ENCODE measurements at regions not wholly inside any gene's neighbourhood (a gene's known extent, or its start where the extent isn't known, plus 50 kb on each side); places are given as distances from the start of the nearest gene placed in this dataset.

DNA sequence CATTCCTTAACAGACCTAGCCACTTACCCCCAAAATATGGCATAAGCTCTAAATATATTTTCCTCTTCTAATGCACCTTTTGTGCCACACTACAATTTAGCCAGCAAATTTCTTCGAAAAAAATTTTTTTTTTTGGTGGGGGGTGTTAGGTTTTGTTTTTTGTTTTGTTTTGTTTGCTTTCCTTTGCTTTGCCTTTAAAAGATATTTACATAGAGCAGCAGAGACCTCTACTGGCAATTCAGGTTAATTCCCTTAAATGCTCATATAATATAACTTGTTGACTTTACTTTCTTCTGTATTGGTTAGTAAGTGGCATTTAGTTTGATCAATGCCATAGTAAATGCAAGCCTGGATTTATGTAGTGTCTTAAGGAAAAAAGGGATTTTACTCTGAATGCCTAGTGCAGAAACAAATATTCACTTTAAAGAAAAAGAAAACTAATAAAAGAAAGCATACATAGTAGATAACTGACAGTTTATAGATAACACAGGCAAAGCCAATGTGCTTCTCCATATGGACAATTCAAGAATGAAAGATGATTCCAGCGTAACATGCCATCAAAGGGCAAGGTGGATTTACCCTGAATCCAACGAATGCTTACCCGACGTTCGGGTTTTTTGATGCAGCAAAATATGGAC, 1250.6 kb downstream of the GATA3 start:
- no peak for TF ChIP-seq OSR1 (CRISPR knock-in tag; IDR thresholded peaks at IDR 0.05)
- peak; percentile 77 for ATAC-seq

DNA sequence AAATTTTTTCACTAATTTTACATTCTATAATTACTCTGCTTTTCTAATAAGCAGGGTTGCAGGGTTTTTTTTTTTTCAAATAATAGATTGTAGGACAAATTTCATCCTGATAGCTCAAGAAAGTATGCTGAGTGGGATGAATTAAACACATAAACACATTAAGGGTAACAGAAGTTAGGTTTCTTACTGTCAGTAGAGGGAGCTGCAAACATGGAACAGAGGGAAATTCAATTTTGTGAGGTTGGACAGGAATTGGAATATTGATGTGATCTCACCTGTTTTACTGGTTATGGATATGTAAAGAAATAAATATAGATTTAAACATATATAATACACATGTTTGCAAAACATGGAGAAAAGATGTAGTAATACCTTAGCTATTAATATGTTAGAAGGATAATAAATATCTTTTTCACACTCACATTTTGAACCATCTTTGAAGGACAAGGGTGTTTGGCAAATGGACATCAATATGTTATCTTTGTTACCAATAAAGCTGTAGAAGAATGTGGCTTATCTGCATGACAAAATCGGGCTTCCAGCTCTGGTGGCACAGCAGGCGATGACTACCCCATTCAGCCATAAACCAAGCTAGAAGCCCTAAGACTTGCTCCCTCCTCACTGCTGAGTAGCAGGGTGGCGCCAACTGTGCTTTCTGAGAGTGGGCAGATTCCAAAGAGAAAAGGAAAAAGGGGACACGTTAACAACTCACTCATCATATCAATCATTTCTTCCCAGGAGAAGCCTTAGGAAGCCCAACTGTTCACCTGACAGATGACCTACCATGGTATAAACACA, 1257.4 kb downstream of the GATA3 start:
- ATAC-seq, result no peak

DNA sequence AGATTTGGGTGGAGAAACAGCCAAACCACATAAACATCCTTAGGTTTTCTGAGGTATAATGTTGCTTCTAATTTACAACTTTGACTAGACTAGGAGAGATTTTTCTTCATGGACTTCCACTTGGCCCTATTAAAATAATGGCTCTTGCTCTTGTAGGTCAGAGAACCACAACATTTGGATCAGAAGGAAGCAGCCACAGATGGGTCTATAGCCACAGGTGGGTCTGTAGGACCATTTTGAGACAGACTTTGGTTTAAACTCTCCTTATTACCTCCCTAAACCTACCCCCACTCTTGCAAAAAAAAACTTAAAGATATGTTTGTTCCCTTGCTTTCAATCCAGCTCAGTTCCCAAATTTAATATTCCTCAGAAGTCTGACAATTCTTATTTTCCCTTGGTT, 1260.8 kb downstream of the GATA3 start:
- TF ChIP-seq ARNTL (CRISPR knock-in tag; IDR thresholded peaks at IDR 0.05; ENCODE audit: borderline replicate concordance, low read depth), result no peak
- TF ChIP-seq ZFP3 (CRISPR knock-in tag; IDR thresholded peaks at IDR 0.05), result no peak
- no peak for TF ChIP-seq OSR1 (CRISPR knock-in tag; IDR thresholded peaks at IDR 0.05)
- no peak for TF ChIP-seq RARB (CRISPR knock-in tag; IDR thresholded peaks at IDR 0.05)
- no peak for TF ChIP-seq ZNF70 (CRISPR knock-in tag; IDR thresholded peaks at IDR 0.05)
- no peak for TF ChIP-seq ZNF8 (CRISPR knock-in tag; IDR thresholded peaks at IDR 0.05)
- TF ChIP-seq GLIS3 (CRISPR knock-in tag; IDR thresholded peaks at IDR 0.05), result no peak
- no peak for TF ChIP-seq ISL1 (CRISPR knock-in tag; IDR thresholded peaks at IDR 0.05)
- no peak for ATAC-seq

More for the DNA sequence above, 1257.4 kb downstream of the GATA3 start:
- TF ChIP-seq PPARA (CRISPR knock-in tag; IDR thresholded peaks at IDR 0.05; ENCODE audit: borderline replicate concordance) (no peak), POU6F1 (CRISPR knock-in tag; IDR thresholded peaks at IDR 0.05; ENCODE audit: borderline replicate concordance, low read depth) (no peak), ISL1 (CRISPR knock-in tag; IDR thresholded peaks at IDR 0.05) (no peak), CSRNP3 (CRISPR knock-in tag; IDR thresholded peaks at IDR 0.05) (no peak), ZC3H10 (CRISPR knock-in tag; IDR thresholded peaks at IDR 0.05) (no peak), GLIS3 (CRISPR knock-in tag; IDR thresholded peaks at IDR 0.05) (no peak), CSDC2 (CRISPR knock-in tag; IDR thresholded peaks at IDR 0.05) (no peak), ARNTL (CRISPR knock-in tag; IDR thresholded peaks at IDR 0.05; ENCODE audit: borderline replicate concordance, low read depth) (no peak), TOX (CRISPR knock-in tag; IDR thresholded peaks at IDR 0.05; ENCODE audit: borderline replicate concordance) (no peak), ZFP30 (CRISPR knock-in tag; IDR thresholded peaks at IDR 0.05) (no peak), OSR1 (CRISPR knock-in tag; IDR thresholded peaks at IDR 0.05) (no peak), ZNF8 (CRISPR knock-in tag; IDR thresholded peaks at IDR 0.05) (no peak), ZNF70 (CRISPR knock-in tag; IDR thresholded peaks at IDR 0.05) (no peak)
- TF ChIP-seq, protein P1, sequence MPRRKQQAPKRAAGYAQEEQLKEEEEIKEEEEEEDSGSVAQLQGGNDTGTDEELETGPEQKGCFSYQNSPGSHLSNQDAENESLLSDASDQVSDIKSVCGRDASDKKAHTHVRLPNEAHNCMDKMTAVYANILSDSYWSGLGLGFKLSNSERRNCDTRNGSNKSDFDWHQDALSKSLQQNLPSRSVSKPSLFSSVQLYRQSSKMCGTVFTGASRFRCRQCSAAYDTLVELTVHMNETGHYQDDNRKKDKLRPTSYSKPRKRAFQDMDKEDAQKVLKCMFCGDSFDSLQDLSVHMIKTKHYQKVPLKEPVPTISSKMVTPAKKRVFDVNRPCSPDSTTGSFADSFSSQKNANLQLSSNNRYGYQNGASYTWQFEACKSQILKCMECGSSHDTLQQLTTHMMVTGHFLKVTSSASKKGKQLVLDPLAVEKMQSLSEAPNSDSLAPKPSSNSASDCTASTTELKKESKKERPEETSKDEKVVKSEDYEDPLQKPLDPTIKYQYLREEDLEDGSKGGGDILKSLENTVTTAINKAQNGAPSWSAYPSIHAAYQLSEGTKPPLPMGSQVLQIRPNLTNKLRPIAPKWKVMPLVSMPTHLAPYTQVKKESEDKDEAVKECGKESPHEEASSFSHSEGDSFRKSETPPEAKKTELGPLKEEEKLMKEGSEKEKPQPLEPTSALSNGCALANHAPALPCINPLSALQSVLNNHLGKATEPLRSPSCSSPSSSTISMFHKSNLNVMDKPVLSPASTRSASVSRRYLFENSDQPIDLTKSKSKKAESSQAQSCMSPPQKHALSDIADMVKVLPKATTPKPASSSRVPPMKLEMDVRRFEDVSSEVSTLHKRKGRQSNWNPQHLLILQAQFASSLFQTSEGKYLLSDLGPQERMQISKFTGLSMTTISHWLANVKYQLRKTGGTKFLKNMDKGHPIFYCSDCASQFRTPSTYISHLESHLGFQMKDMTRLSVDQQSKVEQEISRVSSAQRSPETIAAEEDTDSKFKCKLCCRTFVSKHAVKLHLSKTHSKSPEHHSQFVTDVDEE (CRISPR knock-in tag; IDR thresholded peaks at IDR 0.05), result no peak

- no peak for TF ChIP-seq OSR1 (CRISPR knock-in tag; IDR thresholded peaks at IDR 0.05)
- TF ChIP-seq ESRRG (CRISPR knock-in tag; IDR thresholded peaks at IDR 0.05), result no peak
- no peak for TF ChIP-seq ARNTL (CRISPR knock-in tag; IDR thresholded peaks at IDR 0.05; ENCODE audit: borderline replicate concordance, low read depth)
- TF ChIP-seq CSDC2 (CRISPR knock-in tag; IDR thresholded peaks at IDR 0.05), result no peak
- no peak for TF ChIP-seq TCF4 (CRISPR knock-in tag; IDR thresholded peaks at IDR 0.05; ENCODE audit: borderline replicate concordance)
- no peak for TF ChIP-seq ZC3H10 (CRISPR knock-in tag; IDR thresholded peaks at IDR 0.05)
- TF ChIP-seq CSRNP3 (CRISPR knock-in tag; IDR thresholded peaks at IDR 0.05), result no peak
- TF ChIP-seq ZNF565 (CRISPR knock-in tag; conservative IDR thresholded peaks at IDR 0.05; ENCODE audit: low read depth), result no peak
- TF ChIP-seq CREB5 (CRISPR knock-in tag; IDR thresholded peaks at IDR 0.05; ENCODE audit: low read depth), result no peak
- TF ChIP-seq PATZ1 (CRISPR knock-in tag; IDR thresholded peaks at IDR 0.05; ENCODE audit: borderline replicate concordance), result no peak
- no peak for TF ChIP-seq GLIS3 (CRISPR knock-in tag; IDR thresholded peaks at IDR 0.05)
- no peak for TF ChIP-seq TOX (CRISPR knock-in tag; IDR thresholded peaks at IDR 0.05; ENCODE audit: borderline replicate concordance)
- TF ChIP-seq SNAI2 (CRISPR knock-in tag; IDR thresholded peaks at IDR 0.05), result no peak
- TF ChIP-seq ZNF8 (CRISPR knock-in tag; IDR thresholded peaks at IDR 0.05), result no peak
- no peak for TF ChIP-seq ZFP30 (CRISPR knock-in tag; IDR thresholded peaks at IDR 0.05)
- TF ChIP-seq PPARA (CRISPR knock-in tag; IDR thresholded peaks at IDR 0.05; ENCODE audit: borderline replicate concordance), result no peak
- peak; percentile 79 for ATAC-seq
These were observed 1277.1 kb downstream of the GATA3 start for GRCh38 chr10:9331583-9332008.
